SKM-1 treated with dmso at 0.1 percent for 144 hours (cell line): ENCODE measurements at regions not wholly inside any gene's neighbourhood (a gene's known extent, or its start where the extent isn't known, plus 50 kb on each side); places are given as distances from the start of the nearest gene placed in this dataset.

Experiments used
- DNase-seq: peaks from one replicate; lab custom pipeline; 2025; ENCODE audit not compliant: unreplicated experiment; lab: John Stamatoyannopoulos, UW

GRCh38 chr9:7960320-7961050 lies 160.9 kb upstream of the DMAC1 start:
- no peak for DNase-seq

GRCh38 chr9:7957803-7958202 lies 158.2 kb upstream of the DMAC1 start:
- no peak for DNase-seq

- no peak for DNase-seq
Observed at GRCh38 chr9:7947577-7947976, 148.0 kb upstream of the DMAC1 start.

GRCh38 chr9:7946458-7946857 lies 146.9 kb upstream of the DMAC1 start:
- no peak for DNase-seq

- no peak for DNase-seq
Observed at GRCh38 chr9:7944572-7944971, 145.0 kb upstream of the DMAC1 start.

GRCh38 chr9:7937761-7938491 lies 138.3 kb upstream of the DMAC1 start:
- no peak for DNase-seq

- no peak for DNase-seq
Observed at GRCh38 chr9:7936996-7937395, 137.4 kb upstream of the DMAC1 start.

- DNase-seq, result no peak
Observed at GRCh38 chr9:7936163-7936562, 136.6 kb upstream of the DMAC1 start.

GRCh38 chr9:7935681-7936080 lies 136.1 kb upstream of the DMAC1 start:
- no peak for DNase-seq

- DNase-seq, result no peak
Observed at GRCh38 chr9:7932767-7933166, 133.2 kb upstream of the DMAC1 start.

- DNase-seq, result no peak
Observed at GRCh38 chr9:7930613-7931012, 131.0 kb upstream of the DMAC1 start.

- DNase-seq, result no peak
Observed at GRCh38 chr9:7921545-7922197, 122.1 kb upstream of the DMAC1 start.

GRCh38 chr9:7912037-7912535 lies 112.5 kb upstream of the DMAC1 start:
- no peak for DNase-seq

GRCh38 chr9:7910426-7911020 lies 110.9 kb upstream of the DMAC1 start:
- no peak for DNase-seq

- DNase-seq, result no peak
Observed at GRCh38 chr9:7909537-7909936, 110.0 kb upstream of the DMAC1 start.

- no peak for DNase-seq
Observed at GRCh38 chr9:7907551-7908337, 108.2 kb upstream of the DMAC1 start.

GRCh38 chr9:7906783-7907550 lies 107.4 kb upstream of the DMAC1 start:
- DNase-seq, result no peak

- no peak for DNase-seq
Observed at GRCh38 chr9:7901621-7902020, 102.0 kb upstream of the DMAC1 start.

- DNase-seq, result no peak
Observed at GRCh38 chr9:7900541-7900940, 101.0 kb upstream of the DMAC1 start.

GRCh38 chr9:7899753-7900152 lies 100.2 kb upstream of the DMAC1 start:
- no peak for DNase-seq
